HTR-8/SVneo (cell line): ENCODE measurements at regions not wholly inside any gene's neighbourhood (a gene's known extent, or its start where the extent isn't known, plus 50 kb on each side); places are given as distances from the start of the nearest gene placed in this dataset.

Source experiments
- DNase-seq: peaks from one replicate; pipeline ENCODE4 v3.0.0; 2011; ENCODE audit warnings: low spot score, mixed read lengths; ENCODE audit not compliant: insufficient read length
- FAIRE-seq: peaks from 2 replicates; lab custom pipeline; 2011; peaks lifted over from hg19 to GRCh38; lab: Jason Lieb, UNC

DNA sequence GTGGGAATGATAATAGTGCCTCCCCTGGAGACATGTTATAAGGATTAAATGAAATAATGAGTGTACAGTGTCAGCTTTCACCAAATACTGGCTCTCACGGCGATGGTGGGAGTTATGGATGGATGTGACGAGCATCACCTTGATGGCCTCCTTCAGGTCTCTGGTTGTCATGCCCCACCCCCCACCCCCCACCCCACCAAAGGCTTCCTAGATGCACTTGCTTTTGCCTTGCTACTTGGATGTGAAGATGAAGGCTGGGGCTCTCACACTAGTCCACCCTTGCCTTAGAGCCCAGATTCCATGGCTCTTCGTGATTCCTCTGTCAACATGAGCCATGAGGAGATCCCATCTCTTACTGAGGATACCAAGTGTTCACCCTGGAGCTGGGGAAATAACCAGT lies 412.3 kb downstream of the NPHP4 start:
- no peak for FAIRE-seq
- no peak for DNase-seq

DNA sequence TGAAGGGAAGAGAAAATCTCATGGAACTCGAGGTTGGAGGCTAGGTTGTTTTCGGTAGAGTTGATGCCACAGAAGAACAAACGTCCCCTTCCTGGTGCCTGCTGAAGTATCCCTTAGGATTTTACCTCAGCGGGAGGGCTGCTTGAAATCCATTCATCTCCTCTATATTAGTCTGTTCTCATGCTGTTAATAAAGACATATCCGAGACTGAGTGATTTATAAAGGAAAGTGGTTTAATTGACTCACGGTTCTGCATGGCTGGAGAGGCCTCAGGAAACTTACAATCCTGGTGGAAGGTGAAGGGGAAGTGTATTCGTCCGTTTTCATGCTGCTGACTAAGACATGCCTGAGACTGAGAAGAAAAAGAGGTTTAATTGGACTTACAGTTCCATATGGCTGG lies 413.5 kb downstream of the NPHP4 start:
- FAIRE-seq (no peak), DNase-seq (no peak)

DNA sequence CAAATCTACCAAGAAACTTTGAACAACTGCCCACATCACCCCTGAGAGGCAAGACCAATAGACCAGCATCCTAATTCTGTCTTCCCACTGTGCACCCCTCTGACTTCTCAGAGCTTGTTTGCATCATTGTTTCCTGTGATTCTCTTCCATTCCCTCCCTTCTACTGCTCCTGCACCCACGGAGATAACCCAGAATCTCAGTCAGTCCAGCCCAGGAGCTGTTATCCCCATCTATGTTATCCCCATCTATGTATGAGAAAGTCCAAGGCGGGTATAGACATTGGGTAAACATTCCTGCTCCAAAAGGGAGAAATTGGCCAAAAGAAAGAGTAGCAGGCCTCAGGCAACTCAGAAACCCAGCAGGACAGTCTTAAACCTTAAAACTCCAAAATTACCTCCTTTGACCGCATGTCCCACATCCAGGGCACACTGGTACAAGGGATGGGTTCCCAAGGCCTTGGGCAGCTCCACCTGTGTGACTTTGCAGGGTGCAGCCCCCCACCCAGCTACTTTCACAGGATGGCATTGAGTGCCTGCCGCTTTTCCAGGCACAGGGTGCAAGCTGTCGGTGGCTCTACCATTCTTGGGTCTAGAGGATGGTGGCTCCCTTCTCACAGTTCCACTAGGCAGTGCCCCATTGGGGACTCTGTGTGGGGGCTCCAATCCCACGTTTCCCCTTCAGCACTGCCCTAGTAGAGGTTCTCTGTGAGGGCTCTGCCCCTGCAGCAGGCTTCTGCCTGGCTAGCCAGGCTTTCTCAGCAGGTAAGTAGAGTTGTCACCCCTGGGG lies 414.8 kb downstream of the NPHP4 start:
- no peak for FAIRE-seq
- DNase-seq = no peak

DNA sequence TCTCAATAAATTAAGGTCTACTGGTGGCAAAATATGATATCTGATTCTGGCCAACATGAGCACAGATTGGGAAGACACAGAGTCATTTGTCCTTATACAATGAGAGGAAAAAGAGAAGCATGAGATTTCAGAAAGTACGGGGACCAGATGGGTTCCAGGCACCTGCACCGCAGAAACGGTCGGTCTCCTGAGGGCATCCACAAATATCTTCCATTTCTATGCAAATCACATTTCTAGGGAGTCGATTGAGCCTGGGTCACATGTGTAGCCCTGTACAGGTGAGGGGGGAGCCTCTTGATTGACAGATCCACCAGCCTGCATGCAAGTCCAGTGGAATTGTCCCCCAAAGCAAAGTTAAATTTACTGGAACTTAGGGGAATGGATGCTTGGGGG lies 415.6 kb downstream of the NPHP4 start:
- DNase-seq (no peak), FAIRE-seq (no peak)

DNA sequence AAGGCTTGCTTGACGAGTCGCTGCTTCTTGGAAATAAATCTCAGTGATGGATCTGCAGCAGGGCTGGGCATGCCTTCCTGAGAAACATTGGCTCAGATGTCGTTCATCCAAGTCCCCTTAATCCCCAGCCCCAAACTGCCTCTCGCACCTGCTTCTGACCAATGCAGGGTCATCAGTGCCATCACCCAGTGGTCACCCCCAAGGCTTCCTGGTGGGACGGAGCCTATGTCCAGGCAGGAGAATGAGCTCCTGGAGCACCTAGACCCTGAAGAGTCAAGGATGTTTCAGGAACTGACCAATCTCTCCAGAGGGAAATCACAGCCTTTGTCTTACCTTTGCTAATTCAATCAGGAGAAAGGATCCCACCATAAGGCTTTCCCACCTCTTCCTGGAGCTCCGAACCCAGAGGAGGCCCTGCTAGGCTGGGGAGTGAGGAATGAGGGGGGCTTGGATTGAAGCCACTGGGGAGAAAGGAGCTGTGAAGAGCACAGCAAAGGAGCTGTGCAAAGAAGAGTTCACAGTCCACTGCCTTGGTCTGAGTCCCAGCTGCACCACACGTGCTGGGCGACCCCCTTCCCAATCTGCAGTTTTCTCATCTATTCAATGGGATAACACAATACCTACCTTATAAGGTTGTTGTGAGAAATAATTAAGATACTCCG lies 416.1 kb downstream of the NPHP4 start:
- no peak for FAIRE-seq
- no peak for DNase-seq

DNA sequence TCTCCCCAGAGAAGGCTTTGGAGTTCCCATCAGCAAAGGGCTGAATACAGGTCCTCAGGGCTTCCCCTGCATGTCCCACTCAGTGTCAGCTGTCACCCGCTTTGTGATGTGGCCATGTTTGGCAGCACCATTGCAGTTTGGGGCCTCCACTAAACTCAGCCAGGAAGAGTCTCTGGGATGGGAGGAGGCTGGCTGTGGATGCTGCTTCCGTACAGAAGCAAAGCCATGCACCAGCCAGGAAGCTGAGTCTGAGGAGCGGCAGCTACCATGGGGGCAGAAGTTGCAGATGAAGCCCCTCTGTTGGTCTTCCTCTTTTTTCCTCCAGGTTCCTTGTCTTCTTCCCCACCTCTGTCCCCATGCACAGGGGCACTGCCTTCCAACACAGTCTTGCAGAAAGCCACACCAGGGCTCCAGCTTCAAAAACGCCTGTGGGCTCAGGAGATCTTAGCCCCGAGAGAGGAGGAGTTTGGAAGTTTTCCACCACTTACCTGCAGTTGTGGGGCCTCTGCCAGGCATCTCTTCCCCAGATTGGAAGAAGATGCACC lies 416.8 kb downstream of the NPHP4 start:
- FAIRE-seq (no peak), DNase-seq (no peak)

DNA sequence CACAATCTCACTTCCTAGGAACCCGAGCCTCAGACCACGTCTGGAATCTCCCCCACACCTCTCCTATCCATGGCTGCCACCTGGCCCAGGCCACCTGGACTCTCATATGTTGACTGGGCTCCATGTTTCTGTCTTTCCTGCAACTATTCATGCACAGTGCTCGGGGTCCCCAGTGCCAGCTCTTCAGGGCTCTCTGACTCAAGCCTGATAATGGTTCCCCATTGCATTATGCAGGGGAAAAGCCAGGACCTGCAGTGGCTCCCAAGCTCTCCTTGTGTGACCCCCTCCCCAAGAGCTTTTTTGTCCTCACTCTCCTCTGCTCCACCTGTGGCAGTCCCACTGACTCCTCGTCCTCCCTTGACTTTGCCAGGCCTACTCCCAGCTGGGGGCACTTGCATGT lies 417.6 kb downstream of the NPHP4 start:
- FAIRE-seq (no peak), DNase-seq (no peak)

DNA sequence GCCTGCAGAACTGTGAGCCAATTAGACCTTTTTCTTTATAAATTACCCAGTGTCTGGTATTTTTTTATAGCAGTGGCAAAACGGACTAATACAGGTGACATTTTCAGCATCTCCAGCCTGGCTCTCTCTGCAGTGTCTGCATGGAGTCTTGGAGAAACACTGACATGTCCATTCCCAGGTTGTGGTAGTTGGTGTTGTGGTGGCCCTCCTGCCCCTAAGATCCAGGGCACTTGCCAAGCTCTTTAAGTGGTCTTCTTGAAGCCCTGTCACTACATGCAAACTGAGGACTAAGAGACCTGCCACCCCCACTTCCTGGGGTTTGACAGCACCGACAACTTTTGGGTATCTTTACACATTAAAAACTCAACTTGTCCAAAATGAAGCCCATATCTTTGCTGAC lies 419.4 kb downstream of the NPHP4 start:
- no peak for FAIRE-seq

DNA sequence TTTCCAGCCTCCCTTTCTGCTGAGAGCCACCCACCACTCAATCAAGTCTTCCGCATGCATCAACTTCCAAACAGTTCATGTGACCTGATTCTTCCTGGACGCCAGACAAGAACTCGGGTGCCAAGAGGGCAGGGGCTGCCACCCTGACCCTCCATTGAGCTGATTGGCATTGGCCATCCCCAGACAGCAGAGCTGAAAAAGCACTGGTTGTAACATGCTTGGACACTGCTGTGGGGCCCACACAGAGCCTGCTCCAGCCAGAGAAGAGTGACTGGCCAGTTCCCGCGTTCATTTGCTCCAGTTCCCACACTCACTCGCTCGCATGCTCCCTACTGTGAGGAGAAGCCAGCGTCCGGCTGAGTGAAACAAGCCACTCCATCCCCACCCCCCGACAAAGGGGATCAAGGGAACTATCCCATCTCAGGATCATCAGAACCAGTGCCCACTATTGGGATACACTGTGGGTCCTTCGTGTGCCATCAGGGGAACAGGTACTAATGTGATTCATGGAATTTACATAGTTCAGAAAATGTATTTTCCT lies 420.3 kb downstream of the NPHP4 start:
- FAIRE-seq (no peak), DNase-seq (no peak)

More for the DNA sequence above, 419.4 kb downstream of the NPHP4 start:
- no peak for DNase-seq

DNA sequence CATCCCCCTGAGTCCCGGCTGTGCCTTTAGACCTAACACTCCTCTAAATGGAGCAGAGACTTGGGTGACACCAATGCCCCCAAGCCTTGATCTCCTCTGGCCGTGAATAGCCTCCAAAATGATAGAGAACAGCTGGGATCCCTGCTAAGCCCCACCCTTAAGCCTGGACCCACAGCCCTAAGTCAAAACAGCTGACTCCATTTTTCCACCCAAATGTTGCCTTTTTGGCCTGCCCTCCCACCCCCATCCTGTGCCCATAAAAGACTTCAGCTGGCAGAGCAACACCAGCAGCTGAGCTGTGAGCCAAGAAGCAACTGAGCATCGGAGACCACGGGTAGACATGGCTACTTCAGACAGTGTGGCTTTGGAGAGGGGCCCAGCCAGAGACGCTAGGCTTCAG lies 420.8 kb downstream of the NPHP4 start:
- FAIRE-seq (no peak), DNase-seq (no peak)

DNA sequence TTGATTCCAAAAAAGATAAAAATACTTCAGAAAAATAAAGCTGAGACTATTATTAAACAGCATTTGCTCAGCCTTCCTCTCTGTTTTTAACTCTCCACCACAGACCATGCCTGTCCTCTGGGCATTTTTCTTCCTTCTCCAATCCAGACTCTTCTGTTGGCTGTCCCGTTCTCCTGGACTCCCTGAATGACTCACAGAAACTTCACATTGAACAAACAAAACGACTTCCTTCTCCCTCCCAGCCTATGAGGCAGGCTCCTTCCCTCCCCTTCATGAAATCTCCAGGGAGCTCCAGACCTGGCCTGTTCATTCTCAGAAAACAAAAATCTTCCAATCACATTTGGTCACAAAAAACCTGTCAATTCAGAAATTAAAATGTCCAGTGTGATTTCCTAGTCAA lies 421.3 kb downstream of the NPHP4 start:
- DNase-seq (no peak), FAIRE-seq (no peak)

DNA sequence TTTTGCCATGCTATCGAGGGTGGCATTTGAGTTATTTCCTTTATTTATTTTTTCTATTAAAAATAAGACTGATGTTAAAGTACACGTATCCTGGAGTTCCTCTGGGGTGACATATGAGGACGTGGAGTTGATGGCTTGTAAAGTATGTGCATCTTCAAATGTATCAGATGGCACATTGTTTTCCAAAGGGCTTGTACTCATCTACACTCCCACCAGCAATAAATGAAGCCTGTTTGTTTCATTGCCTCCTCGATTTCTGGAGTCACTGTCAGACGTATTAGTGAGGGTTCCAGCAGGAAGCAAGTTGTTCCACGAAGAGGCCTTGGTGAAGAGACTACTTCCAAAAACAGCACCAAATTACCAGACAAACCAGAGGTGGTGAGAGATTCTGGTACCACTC lies 423.9 kb downstream of the NPHP4 start:
- FAIRE-seq (no peak), DNase-seq (no peak)

DNA sequence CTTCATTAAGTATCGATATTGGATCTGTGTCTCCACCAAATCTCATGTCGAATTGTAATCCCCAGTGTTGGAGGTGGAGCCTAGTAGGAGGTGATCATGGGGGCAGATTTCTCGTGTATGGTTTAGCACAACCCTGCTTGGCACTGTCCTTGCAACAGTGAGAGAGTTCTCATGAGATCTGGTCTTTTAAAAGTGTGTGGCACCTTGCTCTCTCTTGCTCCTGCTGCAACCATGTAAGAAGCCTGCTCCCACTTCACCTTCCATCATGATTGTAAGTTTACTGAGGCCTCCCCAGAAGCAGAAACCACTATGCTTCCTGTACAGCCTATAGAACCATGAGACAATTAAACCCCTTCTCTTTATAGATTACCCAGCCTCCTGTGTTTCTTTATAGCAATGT lies 424.4 kb downstream of the NPHP4 start:
- FAIRE-seq = no peak

DNA sequence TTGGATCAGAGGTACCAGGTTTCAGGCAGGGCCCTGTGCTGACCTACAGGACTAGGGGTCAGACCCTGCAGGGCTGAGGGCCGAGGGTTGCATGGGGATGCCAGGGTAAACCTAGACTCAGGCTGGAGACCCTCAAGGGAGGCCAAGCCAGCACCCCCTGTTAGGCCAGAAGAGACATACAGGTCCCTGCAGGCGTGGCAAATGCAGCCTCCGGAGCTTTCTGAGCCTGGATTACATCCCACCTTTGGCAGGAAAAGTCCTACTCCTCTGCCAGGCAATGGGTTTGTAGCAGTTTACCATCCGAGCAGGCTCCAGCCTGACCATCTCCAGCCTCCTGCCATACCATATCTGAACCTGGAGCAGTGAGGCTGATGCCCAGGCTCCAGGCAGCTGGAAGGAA lies 425.3 kb downstream of the NPHP4 start:
- FAIRE-seq = no peak
- DNase-seq = no peak

More for the DNA sequence above, 424.4 kb downstream of the NPHP4 start:
- no peak for DNase-seq

DNA sequence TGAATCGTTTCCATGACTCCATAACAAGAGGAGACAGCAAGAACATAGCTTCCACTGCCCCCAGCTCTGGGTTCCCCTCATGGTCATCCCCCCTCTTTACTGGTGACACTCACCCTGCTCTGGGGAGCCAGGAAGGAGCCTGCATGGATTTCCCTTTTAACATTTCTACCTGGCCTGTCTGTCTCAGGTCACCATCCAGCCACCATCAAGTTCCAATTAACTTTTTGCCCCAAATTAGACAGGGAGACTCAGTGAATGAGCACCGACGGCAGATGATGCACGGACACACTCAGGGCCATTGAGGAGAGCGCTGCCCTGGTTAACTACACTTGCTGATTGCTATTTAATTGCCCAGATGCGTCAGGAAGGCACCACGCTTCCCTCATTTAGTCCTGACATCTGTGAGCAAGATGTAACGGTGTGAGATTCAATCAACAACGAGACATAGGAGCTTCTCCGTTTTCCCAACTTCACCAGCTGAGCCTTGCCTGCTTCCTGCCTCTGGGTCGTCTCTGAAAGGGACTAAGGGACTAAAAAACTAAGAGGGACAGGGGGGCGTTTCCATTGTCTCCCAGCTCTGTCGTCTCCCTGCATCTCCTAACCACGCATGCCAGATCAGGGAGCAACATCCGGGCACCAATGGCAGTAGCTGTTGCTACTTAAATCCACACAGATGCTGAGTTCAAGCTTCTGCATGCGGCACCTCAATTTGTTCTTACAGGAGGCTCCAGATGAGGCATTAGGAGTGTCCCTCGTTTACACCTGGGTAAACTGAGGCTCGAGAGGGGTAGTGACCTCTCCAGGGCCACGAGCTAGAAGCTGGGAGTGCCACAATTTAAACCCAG lies 426.7 kb downstream of the NPHP4 start:
- DNase-seq (no peak), FAIRE-seq (no peak)

DNA sequence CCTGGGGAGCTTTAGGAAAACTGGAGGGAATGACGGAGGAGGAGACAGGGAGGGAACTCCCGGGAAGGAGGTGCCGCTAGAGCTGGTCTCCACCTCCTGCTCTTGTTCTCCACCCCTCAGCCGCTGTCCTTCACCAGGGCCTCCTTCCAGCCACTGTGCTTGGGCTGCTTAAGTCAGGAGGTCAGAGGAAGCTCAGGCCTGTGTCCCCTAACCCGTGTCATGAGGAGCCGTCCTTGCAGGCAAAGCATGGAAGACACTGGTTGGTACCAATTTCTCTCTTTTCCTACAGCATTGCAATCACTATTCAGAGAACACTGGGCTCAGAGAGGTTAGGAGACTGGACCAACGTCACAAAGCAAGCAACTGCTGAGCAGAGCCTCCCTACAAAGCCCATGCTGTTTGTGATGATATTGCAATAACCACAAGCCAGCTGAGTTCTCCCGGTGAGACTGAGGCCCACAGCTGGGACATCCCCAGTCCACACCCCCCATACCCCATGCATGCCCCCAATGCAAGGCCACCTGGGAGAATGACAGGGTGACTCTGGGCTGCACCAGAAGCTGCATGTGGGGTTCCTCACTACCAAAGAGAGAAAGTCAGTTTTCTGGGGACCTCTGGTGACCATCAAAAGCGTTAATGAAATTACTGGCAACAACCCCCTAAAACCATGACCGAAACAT lies 427.5 kb downstream of the NPHP4 start:
- no peak for FAIRE-seq
- no peak for DNase-seq

DNA sequence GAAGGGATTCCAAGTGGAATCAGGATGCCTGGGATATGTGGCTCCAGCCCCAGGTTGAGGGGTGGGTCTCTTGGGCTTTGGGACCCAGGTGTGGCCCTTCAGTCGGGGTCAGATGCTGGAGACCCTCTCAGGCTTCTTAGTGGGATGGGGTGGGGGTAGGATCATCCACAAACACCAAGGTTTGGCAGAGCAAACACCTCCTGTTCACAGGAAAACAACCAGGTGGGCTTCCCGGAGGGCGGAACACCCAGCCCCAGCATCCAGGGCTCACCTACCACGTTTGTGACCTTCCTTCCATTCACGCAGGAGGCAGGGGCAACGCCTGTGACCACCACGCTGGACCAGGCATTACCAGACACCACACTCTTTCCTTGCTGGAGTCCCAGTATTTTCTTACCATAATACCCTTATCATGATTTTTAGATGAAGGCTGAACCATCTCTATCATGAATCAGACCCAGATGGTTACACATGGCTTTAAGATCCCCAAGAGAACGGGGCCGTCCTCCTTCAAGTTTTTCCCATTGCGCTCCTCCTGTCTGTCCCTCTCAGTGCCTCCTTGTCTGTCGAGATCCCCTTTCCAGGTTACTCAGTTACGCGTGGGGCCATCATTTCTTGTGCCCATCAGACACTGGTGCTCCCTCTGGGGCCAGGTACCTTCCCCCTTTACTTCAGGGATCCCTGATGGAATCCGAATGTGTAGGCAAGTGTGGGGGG lies 428.2 kb downstream of the NPHP4 start:
- DNase-seq = no peak
- no peak for FAIRE-seq

DNA sequence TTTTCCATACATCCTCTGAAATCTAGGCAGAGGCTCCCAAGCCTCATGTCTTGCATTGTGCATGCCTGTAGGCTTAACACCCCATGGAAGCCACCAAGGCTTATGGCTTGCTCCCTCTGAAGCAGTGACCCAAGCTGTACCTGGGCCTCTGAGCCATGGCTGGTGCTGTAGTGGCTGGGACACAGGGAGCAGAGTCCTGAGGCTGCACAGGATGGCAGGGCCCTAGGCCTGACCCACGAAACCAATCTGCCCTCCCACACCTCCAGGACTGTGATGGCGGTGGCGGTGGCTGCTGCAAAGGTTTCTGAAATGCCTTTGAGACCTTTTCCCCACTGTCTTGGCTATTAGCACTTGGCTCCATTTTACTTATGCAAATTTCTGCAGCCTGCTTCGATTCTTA lies 429.5 kb downstream of the NPHP4 start:
- FAIRE-seq = no peak
- no peak for DNase-seq

DNA sequence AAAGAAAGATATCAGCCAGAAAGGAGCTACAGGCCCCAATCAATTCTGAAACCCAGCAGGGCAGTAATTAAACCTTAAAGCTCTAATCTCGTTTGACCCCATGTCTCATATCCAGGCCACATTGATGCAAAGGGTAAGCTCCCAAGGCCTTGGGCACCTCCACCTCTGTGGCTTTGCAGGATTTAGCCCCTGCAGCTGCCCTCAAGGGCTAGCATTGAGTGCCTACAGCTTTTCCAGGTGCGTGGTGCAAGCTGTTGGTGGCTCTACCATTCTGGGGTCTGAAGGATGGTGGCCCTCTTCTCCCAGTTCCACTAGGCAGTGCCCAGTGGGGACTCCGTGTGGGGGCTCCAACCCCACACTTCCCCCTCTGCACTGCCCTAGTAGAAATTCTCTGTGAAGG lies 429.9 kb downstream of the NPHP4 start:
- DNase-seq = no peak
- FAIRE-seq = no peak
